ENCODE measurements at regions not wholly inside any gene's neighbourhood (a gene's known extent, or its start where the extent isn't known, plus 50 kb on each side); places are given as distances from the start of the nearest gene placed in this dataset.

DNA sequence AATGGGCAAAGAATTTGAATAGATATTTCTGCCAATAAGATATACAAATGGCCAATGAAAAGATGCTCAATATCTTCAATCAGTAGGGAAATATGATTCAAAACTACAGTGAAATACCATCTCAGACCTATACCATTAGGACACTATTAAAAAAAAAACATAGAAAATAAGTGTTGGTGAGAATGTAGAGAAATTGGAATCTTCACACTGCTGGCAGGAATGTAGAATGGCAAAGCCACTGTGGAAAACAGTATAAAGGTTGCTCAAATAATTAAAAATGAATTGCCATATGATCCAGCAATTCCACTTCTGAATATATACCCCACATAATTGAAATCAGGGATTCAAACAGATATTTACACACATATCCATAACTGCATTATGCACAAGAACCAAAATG lies 88.1 kb upstream of the STARD13 start:
- H3K27ac ChIP-seq = no peak overlapping the region
- no peaks in the 10 kb centered on the region for H3K9me3 ChIP-seq
- intact Hi-C loops (cut with DNase I) = no loop called here
- no peaks in the 10 kb centered on the region for H3K36me3 ChIP-seq
- ATAC-seq (no peak), DNase-seq (no peak)
- H3K27me3 ChIP-seq = no peaks in the 10 kb centered on the region
- no peaks in the 10 kb centered on the region for H3K4me1 ChIP-seq
- H3K4me3 ChIP-seq = no peak overlapping the region
- TF ChIP-seq, protein P1, sequence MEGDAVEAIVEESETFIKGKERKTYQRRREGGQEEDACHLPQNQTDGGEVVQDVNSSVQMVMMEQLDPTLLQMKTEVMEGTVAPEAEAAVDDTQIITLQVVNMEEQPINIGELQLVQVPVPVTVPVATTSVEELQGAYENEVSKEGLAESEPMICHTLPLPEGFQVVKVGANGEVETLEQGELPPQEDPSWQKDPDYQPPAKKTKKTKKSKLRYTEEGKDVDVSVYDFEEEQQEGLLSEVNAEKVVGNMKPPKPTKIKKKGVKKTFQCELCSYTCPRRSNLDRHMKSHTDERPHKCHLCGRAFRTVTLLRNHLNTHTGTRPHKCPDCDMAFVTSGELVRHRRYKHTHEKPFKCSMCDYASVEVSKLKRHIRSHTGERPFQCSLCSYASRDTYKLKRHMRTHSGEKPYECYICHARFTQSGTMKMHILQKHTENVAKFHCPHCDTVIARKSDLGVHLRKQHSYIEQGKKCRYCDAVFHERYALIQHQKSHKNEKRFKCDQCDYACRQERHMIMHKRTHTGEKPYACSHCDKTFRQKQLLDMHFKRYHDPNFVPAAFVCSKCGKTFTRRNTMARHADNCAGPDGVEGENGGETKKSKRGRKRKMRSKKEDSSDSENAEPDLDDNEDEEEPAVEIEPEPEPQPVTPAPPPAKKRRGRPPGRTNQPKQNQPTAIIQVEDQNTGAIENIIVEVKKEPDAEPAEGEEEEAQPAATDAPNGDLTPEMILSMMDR (IDR thresholded peaks at IDR 0.05) = no peak

DNA sequence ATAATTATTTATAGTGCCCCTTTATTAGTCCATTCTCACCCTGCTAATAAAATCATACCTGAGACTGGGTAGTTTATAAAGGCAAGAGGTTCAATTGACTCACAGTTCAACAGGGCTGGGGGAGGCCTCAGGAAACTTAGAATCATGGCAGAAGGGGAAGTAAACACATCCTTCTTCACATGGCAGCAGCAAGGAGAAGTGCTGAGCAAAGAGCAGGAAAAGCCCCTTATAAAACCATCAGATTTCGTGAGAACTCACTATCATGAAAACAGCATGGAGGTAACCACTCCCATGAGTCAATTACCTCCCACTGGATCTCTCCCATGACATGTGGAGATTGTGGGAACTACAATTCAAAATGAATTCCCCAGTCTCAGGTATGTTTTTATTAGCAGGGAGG lies 89.9 kb upstream of the STARD13 start:
- TF ChIP-seq, protein P1 (IDR thresholded peaks at IDR 0.05) = no peak
- Histone ChIP-seq H3K27ac (no peak overlapping the region), H3K27me3 (no peaks in the 10 kb centered on the region), H3K36me3 (no peaks in the 10 kb centered on the region), H3K9me3 (no peaks in the 10 kb centered on the region), H3K4me1 (no peaks in the 10 kb centered on the region), H3K4me3 (no peak overlapping the region)
- ATAC-seq (no peak), DNase-seq (no peak)
- intact Hi-C loops (cut with DNase I) = no loop called here

DNA sequence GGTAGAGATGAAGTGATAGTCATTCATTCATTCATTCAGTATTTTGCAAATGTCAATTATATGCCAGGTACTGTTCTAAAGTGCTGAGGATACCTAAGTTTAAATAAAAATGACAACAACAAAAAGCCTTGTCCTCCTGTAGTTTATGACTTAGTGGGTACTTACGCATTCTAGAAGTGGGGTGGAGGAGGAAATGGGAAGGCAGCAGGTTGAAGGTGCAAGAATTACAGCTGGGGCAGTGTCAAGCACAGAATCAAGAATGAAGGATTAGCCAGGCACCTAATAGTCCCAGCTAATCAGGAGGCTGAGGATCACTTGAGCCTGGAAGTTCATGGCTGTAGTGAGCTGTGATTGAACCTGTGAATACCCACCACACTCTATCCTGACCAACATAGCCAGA lies 90.7 kb upstream of the STARD13 start:
- intact Hi-C loops (cut with DNase I) = no loop called here
- no peaks in the 10 kb centered on the region for H3K27me3 ChIP-seq
- ATAC-seq = no peak
- no peak overlapping the region for H3K4me3 ChIP-seq
- no peaks in the 10 kb centered on the region for H3K36me3 ChIP-seq
- no peak for DNase-seq
- H3K27ac ChIP-seq = no peak overlapping the region
- no peaks in the 10 kb centered on the region for H3K9me3 ChIP-seq
- TF ChIP-seq, protein P1 (IDR thresholded peaks at IDR 0.05) = no peak
- no peaks in the 10 kb centered on the region for H3K4me1 ChIP-seq

DNA sequence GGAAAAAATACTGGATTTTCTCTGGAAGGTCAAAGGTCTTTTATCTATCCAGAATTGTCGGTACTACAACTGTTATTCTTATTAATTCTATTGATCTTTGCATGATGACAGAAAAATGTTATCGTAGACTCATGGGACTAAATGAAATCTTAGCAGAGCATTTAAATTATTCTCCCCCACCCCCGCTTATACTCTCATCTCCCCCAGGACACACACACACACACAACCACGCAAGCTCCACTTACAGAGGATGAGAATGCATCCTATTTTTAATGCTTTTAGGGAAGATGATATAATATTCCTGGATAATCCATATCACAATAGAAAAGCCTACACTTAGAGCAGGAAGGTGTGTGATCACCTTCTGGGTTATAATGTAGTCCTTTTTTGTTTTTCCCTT lies 91.9 kb upstream of the STARD13 start:
- Histone ChIP-seq H3K27ac (no peak overlapping the region), H3K4me1 (no peaks in the 10 kb centered on the region), H3K27me3 (no peaks in the 10 kb centered on the region), H3K4me3 (no peak overlapping the region), H3K36me3 (no peaks in the 10 kb centered on the region), H3K9me3 (no peaks in the 10 kb centered on the region)
- DNase-seq (no peak), ATAC-seq (no peak)
- TF ChIP-seq, protein P1 (IDR thresholded peaks at IDR 0.05) = no peak
- intact Hi-C loops (cut with DNase I) = no loop called here

DNA sequence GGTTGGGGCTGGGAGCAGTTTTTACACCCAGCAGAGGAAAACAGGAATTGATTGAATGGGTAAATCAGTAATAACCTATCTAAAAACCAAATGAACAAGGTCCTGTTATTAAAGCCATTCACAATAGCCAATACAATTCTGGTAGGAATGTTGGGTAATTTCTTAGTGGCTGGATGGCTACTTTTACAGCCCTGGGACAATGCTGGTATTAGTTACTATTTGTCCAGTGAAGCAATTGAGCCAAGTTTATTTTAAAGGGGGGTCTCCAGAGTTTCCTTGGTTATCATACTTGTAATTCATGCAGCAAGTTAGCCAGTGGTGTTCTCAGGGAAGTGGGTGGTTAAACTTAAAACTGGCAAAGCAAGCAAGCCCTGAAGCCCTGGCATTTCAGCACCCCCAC lies 92.3 kb upstream of the STARD13 start:
- H3K4me3 ChIP-seq = no peak overlapping the region
- H3K27me3 ChIP-seq = no peaks in the 10 kb centered on the region

DNA sequence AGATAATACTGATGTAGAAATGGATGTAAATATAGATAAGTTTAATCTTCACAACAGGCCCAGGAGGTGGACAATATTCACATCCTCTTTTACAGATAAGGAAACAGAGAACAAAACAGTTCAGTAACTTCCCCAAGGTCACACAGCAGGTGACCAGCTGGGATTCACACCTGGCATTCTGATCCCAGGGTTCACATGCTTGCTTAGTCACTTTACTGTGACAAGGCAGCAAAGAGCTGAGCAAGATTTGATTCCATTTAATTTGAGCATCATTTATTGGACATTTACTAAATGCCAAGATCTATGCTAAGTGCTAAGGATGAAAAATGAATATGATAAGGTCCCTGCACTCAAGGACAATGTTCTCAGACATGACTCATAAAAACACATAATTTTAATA lies 94.1 kb upstream of the STARD13 start:
- H3K4me1 ChIP-seq = no peaks in the 10 kb centered on the region
- H3K4me3 ChIP-seq = no peak overlapping the region
- H3K27me3 ChIP-seq = no peaks in the 10 kb centered on the region
- no peaks in the 10 kb centered on the region for H3K9me3 ChIP-seq
- intact Hi-C loops (cut with DNase I) = no loop called here
- no peak overlapping the region for H3K27ac ChIP-seq
- TF ChIP-seq, protein P1 (IDR thresholded peaks at IDR 0.05) = no peak
- DNase-seq (no peak), ATAC-seq (no peak)
- H3K36me3 ChIP-seq = no peaks in the 10 kb centered on the region

More for the DNA sequence above, 92.3 kb upstream of the STARD13 start:
- H3K27ac ChIP-seq = no peak overlapping the region
- H3K9me3 ChIP-seq = no peaks in the 10 kb centered on the region
- intact Hi-C loops (cut with DNase I) = no loop called here
- no peaks in the 10 kb centered on the region for H3K36me3 ChIP-seq
- H3K4me1 ChIP-seq = no peaks in the 10 kb centered on the region
- DNase-seq (no peak), ATAC-seq (no peak)
- TF ChIP-seq, protein P1 (IDR thresholded peaks at IDR 0.05) = no peak

Data from upper lobe of right lung (tissue), 1 donor.